ENCODE measurements at regions not wholly inside any gene's neighbourhood (a gene's known extent, or its start where the extent isn't known, plus 50 kb on each side); places are given as distances from the start of the nearest gene placed in this dataset.

DNA sequence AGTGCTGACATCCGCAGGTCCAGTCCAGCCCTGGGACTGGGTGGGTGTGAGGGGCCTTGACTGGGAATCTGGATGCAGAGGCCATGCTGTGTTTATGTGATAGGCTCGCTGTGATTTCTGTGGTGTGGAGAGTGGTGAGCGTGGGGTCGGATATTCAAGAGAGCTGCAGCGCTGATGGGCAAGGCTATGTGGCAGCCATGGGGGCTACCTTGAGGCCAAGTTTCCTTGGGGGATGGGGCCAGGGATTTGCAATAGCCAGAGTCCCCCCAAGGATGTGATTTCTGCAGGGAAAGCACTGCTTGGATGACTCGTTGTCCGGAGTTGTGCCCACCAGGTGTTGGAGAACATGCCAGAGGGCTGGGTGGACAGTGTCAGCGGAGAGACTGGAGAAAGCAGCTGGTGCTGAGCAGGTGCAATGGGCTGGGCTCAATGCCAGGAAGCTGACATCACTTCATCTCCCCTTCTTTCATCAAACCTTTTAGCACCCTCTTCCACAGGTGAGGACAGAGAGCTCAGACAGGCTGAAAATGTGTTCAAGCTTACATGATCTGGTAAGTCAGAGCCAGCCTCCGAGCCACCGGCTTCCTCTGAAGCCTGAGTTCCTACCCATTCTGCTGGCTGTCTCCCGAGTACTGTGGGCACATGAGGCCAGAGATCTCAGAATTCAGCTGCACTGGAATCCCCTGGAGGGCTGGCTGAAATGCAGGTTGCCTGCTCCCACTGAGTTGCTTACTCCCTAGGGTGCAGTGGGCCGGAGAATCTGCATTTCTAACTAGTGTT is 132.9 kb downstream of the RHOU start:
- Histone ChIP-seq H3K4me3 (ENCODE audit: low read length) (no peak overlapping the region), H4K20me1 (ENCODE audit: insufficient read depth, low read length) (no peaks in the 10 kb centered on the region), H3K9me3 (replicated peaks; ENCODE audit: insufficient read depth, low read length) (no peaks in the 10 kb centered on the region), H3K9ac (ENCODE audit: low read length) (no peak overlapping the region), H3K79me2 (ENCODE audit: low read length) (no peaks in the 10 kb centered on the region), H3K36me3 (replicated peaks; ENCODE audit: insufficient read depth, low read length) (no peaks in the 10 kb centered on the region), H3K4me2 (ENCODE audit: low read depth, low read length) (no peak overlapping the region), H2AFZ (ENCODE audit: low read length) (no peak overlapping the region), H3F3A (ENCODE audit: insufficient read depth, low read length) (no peaks in the 10 kb centered on the region), H3K27ac (ENCODE audit: low read length) (no peak overlapping the region), H3K27me3 (replicated peaks; ENCODE audit: insufficient read depth, low read length) (no peaks in the 10 kb centered on the region), H3K4me1 (ENCODE audit: low read length) (0 out of 2 replicates have a peak, but pooled peaks cover 4% of the 10 kb centered on the region), H3K9me2 (replicated peaks; ENCODE audit: insufficient read depth, low read length) (no peaks in the 10 kb centered on the region)
- no peak for TF ChIP-seq EZH2 (optimal IDR thresholded peaks at IDR 0.05; ENCODE audit: low read depth, low read length)
- no peak for TF ChIP-seq EZH2phosphoT487 (IDR thresholded peaks at IDR 0.05; ENCODE audit: low read length)
- TF ChIP-seq, protein P1, sequence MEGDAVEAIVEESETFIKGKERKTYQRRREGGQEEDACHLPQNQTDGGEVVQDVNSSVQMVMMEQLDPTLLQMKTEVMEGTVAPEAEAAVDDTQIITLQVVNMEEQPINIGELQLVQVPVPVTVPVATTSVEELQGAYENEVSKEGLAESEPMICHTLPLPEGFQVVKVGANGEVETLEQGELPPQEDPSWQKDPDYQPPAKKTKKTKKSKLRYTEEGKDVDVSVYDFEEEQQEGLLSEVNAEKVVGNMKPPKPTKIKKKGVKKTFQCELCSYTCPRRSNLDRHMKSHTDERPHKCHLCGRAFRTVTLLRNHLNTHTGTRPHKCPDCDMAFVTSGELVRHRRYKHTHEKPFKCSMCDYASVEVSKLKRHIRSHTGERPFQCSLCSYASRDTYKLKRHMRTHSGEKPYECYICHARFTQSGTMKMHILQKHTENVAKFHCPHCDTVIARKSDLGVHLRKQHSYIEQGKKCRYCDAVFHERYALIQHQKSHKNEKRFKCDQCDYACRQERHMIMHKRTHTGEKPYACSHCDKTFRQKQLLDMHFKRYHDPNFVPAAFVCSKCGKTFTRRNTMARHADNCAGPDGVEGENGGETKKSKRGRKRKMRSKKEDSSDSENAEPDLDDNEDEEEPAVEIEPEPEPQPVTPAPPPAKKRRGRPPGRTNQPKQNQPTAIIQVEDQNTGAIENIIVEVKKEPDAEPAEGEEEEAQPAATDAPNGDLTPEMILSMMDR (IDR thresholded peaks at IDR 0.05; ENCODE audit: low read length): no peak
- no peak for DNase-seq

DNA sequence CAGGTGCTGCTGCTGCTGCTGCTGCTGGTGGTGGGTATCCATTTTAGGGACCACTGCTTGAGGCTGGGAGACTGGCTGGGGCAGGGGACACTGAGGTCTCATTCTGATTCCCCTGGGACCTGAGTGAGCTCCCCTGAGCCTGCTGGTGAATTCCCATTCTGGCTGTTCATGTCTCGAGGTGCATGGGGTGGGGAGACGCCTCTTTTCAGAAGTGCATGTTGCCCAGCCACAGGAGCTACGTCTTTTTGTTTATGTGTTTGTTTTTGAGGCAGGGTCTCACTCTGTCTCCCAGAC is 133.4 kb downstream of the RHOU start:
- Histone ChIP-seq H3K4me3 (ENCODE audit: low read length) (no peak overlapping the region), H2AFZ (ENCODE audit: low read length) (no peak overlapping the region), H3K36me3 (replicated peaks; ENCODE audit: insufficient read depth, low read length) (no peaks in the 10 kb centered on the region), H3K4me1 (ENCODE audit: low read length) (0 out of 2 replicates have a peak, but pooled peaks cover 4% of the 10 kb centered on the region), H3K9ac (ENCODE audit: low read length) (no peak overlapping the region), H3K9me2 (replicated peaks; ENCODE audit: insufficient read depth, low read length) (no peaks in the 10 kb centered on the region), H3K9me3 (replicated peaks; ENCODE audit: insufficient read depth, low read length) (no peaks in the 10 kb centered on the region), H3K27ac (ENCODE audit: low read length) (no peak overlapping the region), H3K79me2 (ENCODE audit: low read length) (no peaks in the 10 kb centered on the region), H4K20me1 (ENCODE audit: insufficient read depth, low read length) (no peaks in the 10 kb centered on the region), H3F3A (ENCODE audit: insufficient read depth, low read length) (no peaks in the 10 kb centered on the region), H3K27me3 (replicated peaks; ENCODE audit: insufficient read depth, low read length) (no peaks in the 10 kb centered on the region), H3K4me2 (ENCODE audit: low read depth, low read length) (no peak overlapping the region)
- no peak for TF ChIP-seq EZH2 (optimal IDR thresholded peaks at IDR 0.05; ENCODE audit: low read depth, low read length)
- TF ChIP-seq, protein P1 (IDR thresholded peaks at IDR 0.05; ENCODE audit: low read length): no peak
- no peak for DNase-seq

DNA sequence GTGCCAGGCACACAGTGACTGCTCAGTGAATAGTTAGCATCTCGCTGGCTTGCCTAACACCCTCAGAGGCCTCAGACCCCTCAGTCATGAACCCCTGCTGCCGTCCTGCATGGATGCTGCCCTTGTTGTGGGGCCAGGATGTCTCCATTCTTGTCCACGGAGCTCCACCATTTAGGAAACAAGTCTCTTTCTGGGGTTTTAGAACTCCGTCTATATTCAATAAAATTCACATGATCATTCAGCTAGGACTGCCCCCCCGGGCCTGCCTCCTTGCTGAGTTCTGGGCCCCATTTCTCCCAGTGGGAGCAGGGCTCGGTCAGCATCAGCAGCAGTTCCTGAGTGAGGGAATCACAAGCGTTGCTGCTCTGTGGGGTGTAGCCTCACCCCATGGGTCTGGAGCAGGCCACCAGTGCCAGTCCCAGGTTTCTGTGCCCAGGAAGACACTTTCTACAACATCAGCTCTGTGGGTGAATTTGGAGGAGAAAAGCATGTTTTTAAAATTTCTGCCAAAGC is 134.1 kb downstream of the RHOU start:
- no peak overlapping the region for H3K4me2 ChIP-seq (ENCODE audit: low read depth, low read length)
- H3K9ac ChIP-seq (ENCODE audit: low read length): no peak overlapping the region
- no peaks in the 10 kb centered on the region for H3K27me3 ChIP-seq (replicated peaks; ENCODE audit: insufficient read depth, low read length)
- H3K9me2 ChIP-seq (replicated peaks; ENCODE audit: insufficient read depth, low read length): no peaks in the 10 kb centered on the region
- no peaks in the 10 kb centered on the region for H4K20me1 ChIP-seq (ENCODE audit: insufficient read depth, low read length)
- H2AFZ ChIP-seq (ENCODE audit: low read length): no peak overlapping the region
- DNase-seq: no peak
- no peak overlapping the region for H3K27ac ChIP-seq (ENCODE audit: low read length)
- 0 out of 2 replicates have a peak, but pooled peaks cover 3% of the 10 kb centered on the region for H3K4me1 ChIP-seq (ENCODE audit: low read length)
- no peaks in the 10 kb centered on the region for H3F3A ChIP-seq (ENCODE audit: insufficient read depth, low read length)
- no peaks in the 10 kb centered on the region for H3K79me2 ChIP-seq (ENCODE audit: low read length)
- H3K36me3 ChIP-seq (replicated peaks; ENCODE audit: insufficient read depth, low read length): no peaks in the 10 kb centered on the region
- TF ChIP-seq, protein P1 (IDR thresholded peaks at IDR 0.05; ENCODE audit: low read length): no peak
- TF ChIP-seq EZH2 (optimal IDR thresholded peaks at IDR 0.05; ENCODE audit: low read depth, low read length): no peak
- no peak for TF ChIP-seq EZH2phosphoT487 (IDR thresholded peaks at IDR 0.05; ENCODE audit: low read length)
- H3K4me3 ChIP-seq (ENCODE audit: low read length): no peak overlapping the region
- no peaks in the 10 kb centered on the region for H3K9me3 ChIP-seq (replicated peaks; ENCODE audit: insufficient read depth, low read length)
